HG03442 (cell line): ENCODE measurements at regions not wholly inside any gene's neighbourhood (a gene's known extent, or its start where the extent isn't known, plus 50 kb on each side); places are given as distances from the start of the nearest gene placed in this dataset.
"Not testable (repeated sequence)": the region's sequence is repeated elsewhere in the genome, so short reads cannot be mapped to it uniquely, and the experiment has no call there.

Experiments used
- ATAC-seq: cut with Tn5 transposase; IDR thresholded peaks from one replicate; pipeline ENCODE4 v1.9.1; 2021; ENCODE audit warnings: mild to moderate bottlenecking, moderate library complexity; ENCODE audit not compliant: unreplicated experiment

DNA sequence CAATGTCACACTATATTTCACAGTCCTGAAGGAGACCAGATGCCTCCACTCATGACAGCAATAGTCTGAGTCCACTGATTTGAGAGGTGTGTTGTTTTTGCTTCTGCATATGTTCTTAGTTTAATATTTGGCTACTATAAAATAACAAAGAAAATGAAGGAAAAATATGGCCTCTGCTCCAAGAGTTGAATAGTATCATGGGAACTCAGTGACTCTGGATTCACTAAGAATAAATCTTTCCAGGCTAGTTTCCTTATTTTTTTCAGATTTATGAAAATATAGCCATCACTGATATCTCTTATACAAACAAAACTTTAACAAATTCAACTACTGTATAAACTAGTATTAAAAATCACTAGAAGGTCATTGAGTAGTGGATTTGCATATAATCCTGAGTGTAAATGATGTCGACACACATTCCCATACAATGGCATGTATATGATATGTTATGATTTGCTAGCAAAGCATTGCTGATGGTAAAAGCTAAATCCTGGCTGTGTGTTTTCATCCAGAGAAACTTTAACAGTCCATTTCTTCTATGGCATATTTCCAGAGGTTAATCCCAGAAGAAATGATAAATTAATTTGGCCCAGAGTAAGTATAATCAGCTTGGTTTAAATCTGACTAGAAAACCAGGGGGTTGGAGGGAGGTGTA lies 66.0 kb upstream of the VIPR2 start:
- no peak for ATAC-seq

DNA sequence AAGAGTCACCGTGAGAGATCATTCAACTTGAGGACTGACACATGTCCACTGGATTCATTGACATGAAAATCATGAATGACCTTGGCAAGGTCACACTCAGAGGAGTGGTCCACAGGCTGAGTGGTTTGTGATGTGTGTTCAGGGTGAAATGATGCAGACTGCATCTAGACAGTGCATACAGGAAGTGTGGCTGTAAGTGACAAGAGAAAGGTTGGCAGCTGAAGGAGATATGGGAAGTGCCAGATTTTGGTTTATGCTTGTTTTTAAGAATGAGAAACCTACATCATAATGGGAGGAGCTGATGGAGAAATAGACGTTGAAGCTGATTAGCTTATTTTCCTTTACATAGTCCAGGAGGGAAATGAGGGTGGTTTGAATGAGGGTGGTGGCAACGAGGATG lies 64.8 kb upstream of the VIPR2 start:
- no peak for ATAC-seq

DNA sequence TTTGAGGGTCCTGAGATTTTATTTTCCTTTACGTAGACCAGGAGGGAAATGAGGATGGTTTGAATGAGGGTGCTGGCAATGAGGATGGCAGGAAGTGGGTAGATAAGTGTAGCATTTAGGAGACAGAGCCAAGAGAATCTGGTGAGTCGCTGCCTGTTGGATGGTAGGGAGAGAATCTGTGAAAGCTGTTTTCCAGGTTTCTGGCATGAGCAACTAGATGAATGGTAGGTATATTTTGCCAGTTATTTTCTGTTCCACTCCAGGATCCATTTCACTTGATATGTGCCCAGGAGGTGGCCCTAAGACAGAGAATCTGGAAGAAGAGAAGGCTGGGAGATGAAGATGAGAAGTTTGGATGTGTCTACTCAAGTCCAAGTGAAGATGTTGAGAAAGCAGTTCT lies 63.3 kb upstream of the VIPR2 start:
- no peak for ATAC-seq

DNA sequence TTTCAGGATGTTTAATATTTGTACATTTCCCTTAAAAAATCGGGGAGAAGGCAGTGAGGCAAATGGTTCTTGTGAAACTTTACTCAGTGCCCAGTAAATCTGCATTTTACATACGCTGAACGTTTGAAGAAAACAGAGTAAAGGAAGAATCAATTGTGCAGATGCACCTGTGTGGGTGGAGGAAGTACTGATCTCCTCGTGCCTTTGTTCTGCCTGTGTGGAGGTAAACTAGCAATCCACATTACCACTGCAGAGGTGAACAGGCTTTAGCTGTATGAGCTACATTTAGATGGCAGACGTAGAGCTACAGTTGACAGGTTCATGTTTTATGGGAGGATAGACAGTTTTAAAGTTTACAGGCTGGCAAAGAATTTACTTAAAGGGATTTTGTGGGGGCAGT lies 62.7 kb upstream of the VIPR2 start:
- no peak for ATAC-seq

DNA sequence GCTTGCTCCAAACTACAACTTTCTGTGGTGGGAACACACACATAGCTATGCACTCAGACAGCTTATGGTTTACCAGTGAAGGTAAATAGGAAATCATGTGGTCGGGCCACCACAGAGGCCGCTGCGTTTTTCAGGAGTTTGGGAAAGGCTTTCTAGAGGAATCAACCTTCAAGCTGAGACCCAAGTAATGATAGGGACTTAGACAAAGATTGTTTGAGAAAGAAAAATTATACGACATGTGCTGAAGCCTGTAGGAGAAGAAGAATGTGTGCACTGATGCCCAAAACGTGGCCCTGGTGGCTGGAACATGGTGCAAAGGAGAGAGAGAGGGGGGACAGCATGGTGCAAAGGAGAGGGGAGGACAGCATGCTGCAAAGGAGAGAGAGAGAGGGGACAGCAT lies 61.2 kb upstream of the VIPR2 start:
- no peak for ATAC-seq

DNA sequence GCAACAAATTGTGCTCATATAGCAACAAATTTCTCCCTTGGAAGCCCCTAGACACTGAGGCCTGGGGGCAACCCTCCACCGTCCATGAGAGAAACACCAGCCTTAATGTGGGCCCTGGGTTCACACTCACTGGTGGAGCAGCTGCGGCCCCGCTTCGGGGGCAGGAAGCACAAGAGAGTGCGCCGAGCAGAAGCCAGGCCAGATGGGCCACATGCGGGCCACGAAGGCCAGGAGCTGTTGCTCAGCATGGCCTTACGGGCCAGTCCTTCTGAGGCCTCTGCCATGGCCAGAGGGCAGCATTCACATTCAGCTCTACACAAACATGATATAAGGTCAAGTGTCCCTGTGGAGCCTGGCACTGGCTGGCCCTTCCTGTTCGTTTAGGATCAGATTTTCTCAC lies 60.0 kb upstream of the VIPR2 start:
- no peak for ATAC-seq

DNA sequence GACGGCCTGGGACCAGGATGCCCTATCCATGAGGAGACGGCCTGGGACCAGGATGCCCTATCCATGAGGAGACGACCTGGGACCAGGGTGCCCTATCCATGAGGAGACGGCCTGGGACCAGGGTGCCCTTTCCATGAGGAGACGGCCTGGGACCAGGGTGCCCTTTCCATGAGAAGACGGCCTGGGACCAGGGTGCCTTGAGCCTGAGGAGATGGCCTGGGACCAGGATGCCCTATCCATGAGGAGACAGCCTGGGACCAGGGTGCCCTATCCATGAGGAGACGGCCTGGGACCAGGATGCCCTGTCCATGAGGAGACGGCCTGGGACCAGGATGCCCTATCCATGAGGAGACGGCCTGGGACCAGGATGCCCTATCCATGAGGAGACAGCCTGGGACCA lies 58.6 kb upstream of the VIPR2 start:
- ATAC-seq = not testable (repeated sequence)

DNA sequence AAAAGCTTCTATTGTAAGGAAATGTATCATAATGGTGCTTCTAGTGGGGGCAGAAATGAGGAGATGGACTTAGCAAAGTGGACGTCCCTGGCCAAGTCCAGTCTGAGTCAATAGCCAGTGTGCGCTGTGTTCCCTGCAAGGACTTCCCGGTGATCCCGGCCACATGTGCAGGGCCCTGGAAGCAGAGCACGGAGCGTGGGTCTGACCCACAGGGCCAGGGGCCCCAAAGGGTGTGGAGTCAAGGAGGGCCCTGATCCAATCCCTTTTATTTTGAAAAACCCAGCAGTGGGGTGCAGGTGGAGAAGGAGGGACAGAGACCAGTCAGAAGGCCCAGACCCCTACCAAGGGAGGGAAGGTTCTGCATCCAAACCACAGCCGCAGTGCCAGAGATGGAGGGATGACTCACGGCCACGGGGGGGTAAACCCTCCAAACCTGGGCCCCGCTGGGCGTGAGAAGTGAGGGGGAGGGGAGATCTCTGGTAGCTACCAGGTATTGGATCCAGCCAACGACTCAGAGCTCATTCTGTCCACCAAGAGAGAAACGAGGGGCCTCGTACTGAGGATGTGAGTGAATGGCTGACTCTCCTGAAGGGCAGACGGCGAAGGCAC lies 57.2 kb upstream of the VIPR2 start:
- no peak for ATAC-seq

DNA sequence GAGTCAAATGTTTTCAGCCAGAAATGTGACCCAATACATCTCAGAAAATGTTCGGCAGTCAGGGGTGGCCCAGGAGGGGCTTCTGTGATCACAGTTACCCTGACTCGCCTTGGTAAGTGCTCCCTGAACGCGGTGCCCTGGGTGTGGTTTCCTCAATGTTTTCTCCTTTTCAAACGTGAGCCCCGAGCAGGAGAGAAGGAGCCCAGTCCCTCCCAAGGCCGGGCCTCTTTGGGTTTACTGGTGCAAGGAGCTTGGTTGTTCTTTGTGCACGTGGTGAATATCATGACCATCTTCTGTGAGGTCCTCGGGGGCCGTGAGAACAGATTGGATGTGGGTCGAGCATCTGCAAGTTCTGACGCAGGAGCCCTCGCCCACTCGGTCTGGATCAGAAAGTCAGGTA lies 55.8 kb upstream of the VIPR2 start:
- no peak for ATAC-seq

DNA sequence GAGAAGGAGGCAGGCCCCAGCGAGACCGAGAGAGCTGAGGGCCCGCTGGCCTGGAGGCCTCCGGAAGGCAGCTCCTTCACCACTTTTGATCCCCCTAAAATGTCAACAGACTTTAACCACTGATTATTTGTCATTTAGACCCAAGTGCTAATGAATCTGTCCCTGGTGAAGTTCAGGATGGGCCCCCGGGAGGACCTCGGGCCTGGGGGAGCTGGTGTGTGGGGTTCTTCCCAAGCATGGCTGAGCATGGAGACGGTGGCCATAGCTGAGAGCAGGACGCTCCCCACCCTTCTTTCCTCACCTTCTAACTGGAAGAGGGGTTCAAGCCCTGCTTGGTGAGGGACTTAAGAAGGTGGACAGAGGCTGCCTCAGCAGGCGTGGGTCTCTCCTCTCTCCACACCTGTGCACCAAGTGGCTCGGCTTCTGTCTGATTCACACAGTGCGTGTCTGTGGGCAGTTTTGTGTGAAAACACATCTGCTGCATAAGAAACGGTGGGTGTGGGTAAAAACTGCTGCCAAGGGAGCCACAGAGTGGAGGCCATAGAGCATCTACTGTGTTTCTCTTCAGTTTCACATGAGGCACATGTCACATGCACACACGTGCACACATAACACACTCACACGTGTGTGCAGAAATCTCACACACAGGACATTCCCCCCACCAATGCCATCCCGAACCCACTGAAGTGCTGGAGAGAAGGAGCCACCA lies 53.5 kb upstream of the VIPR2 start:
- ATAC-seq = no peak

DNA sequence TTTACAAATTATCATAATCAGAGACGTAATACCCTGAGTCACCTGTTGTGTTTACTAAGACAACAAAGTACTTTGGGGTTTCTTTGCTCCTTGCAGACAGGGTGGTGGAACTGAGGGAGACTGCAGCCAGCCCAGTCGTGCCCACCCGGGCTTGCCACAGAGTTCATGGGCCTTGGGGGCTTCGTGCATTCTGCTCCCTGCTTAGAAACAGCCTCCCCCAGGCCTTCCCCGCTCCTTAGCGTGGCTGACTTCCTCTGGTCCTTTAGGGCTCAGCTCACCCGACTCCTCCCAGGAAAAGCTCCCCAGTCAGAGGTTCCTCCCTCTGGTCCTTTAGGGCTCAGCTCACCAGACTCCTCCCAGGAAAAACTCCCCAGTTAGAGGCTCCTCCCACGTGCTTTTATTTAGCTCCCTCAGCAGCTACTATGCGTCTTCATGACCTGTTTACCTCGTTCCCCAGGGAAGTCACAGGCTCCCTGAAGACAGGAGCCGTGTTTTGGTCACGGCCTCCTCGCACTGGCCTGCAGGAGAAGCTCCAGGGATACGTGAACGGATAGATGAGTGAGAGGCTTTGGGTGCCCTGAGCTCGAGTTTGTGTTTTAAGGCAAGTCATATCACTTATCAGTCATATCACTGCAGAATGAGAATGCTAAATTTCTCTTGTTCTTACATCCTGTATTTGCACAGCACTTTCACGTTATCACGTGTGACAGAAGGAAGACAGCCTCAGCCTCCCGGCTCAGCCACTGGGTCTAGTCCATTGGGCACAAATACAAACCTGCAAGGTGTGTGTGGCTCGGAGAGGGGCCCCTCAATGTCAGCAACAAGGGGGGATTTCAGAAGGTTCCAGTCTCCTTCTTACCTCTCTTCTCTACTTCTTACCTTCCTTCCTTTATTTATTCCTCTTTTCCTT lies 52.7 kb upstream of the VIPR2 start:
- peak; percentile 66 for ATAC-seq

DNA sequence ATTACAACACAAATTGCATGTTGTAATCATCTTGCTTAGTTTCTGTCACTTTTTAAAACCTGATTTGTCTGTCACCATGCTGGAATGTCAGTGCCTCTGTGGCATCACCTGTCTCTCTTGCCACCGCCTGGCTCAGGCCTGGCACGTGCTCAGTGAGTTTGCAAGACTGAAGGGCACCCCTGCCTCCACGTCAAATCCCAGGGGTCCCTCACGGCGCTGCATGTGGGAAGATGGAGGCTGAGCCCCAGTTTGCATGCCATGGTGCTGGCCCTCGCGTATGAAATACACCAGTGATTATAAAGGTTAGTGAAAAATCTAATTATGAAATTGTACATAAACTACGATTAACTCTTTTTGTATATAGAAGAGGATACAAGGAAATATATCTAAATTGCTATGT lies 51.9 kb upstream of the VIPR2 start:
- ATAC-seq = no peak

DNA sequence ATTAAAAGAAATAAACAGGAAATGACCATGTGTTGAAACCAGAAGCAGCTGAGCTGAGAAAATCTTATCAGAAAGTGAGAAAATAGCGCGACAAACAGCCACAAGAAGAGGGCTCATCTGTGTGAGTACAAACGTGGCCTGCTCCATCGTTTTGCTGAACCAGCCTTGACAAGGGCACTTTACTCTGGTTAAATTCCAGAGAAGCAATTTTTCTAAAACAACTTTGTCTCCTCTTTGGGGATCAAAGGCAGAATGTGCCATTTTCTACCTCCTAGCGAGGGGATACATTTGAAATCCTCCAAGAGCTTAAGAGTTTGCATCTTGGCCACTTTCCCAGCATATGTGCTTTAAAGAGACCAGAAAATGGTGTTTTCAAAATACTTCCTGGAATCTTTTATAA lies 51.3 kb upstream of the VIPR2 start:
- no peak for ATAC-seq
